Neutrophil (primary cell): ENCODE measurements at regions not wholly inside any gene's neighbourhood (a gene's known extent, or its start where the extent isn't known, plus 50 kb on each side); places are given as distances from the start of the nearest gene placed in this dataset.

Experiments used
- H3K27ac ChIP-seq: fragments of 200-600 bp; sonication (generic); 2 replicates; pipeline ENCODE4 v1.5.1; 2016; ENCODE audit warnings: mild to moderate bottlenecking, moderate library complexity
- H3K27me3 ChIP-seq: fragments of 200-600 bp; sonication (generic); 2 replicates; pipeline ENCODE4 v1.6.0; 2016; ENCODE audit warnings: mild to moderate bottlenecking
- H3K36me3 ChIP-seq: fragments of 200-600 bp; sonication (generic); 2 replicates; pipeline ENCODE4 v1.5.1; 2017
- H3K4me1 ChIP-seq, 2 experiments: fragments of 200-600 bp in 1 of 2; sonication (generic) in 1 of 2; 1 replicate in 1 of 2; 2 replicates in 1 of 2; pipeline versions ENCODE4 v1.5.1 to v1.6.1; 2013 to 2016; ENCODE audit warnings: low read depth in 1 of 2, low read length in 1 of 2, mild to moderate bottlenecking in 1 of 2, moderate library complexity in 1 of 2; ENCODE audit not compliant: control insufficient read depth in 1 of 2, insufficient read depth in 1 of 2
- H3K4me3 ChIP-seq, 2 experiments: fragments of 200-600 bp in 1 of 2; sonication (generic) in 1 of 2; 1 replicate in 1 of 2; 2 replicates in 1 of 2; pipeline ENCODE4 v1.5.1; 2013 to 2016; ENCODE audit warnings: low read depth in 1 of 2, low read length in 1 of 2, mild to moderate bottlenecking in 1 of 2, moderate library complexity in 1 of 2
- H3K9me3 ChIP-seq: fragments of 200-600 bp; sonication (generic); 2 replicates; pipeline ENCODE4 v1.5.1; 2016
- TF ChIP-seq, protein P1 (sequence below): fragments of 200-600 bp; sonication (generic); IDR thresholded peaks from 2 replicates; pipeline ENCODE4 v1.5.1; 2016; ENCODE audit warnings: antibody characterized with exemption

DNA sequence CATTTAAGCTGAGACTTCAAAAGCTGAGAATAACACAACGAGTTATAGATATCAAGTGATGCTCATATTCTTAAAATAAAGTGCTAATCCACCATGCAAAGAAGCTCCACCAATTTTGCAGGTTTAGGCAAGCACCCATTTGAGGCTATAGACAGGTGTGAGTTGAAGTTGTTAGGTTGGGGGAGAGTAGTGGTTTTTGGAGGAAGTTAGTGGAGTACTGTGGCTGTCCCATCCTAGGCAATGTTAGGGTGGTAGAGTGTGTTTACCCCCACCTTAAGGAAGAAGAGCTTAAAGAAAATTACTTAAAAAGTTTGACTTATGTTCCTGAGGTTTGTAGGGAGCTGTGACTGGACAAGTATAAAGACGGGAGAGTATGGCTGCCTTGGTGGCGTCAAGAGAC is 98.9 kb upstream of the MAN2A1 start:
- H3K4me3 ChIP-seq, result no peak overlapping the region
- no peaks in the 10 kb centered on the region for H3K9me3 ChIP-seq
- no peaks in the 10 kb centered on the region for H3K36me3 ChIP-seq
- H3K27ac ChIP-seq, result no peak overlapping the region
- H3K4me1 ChIP-seq, result no peaks in the 10 kb centered on the region
- TF ChIP-seq, protein P1, sequence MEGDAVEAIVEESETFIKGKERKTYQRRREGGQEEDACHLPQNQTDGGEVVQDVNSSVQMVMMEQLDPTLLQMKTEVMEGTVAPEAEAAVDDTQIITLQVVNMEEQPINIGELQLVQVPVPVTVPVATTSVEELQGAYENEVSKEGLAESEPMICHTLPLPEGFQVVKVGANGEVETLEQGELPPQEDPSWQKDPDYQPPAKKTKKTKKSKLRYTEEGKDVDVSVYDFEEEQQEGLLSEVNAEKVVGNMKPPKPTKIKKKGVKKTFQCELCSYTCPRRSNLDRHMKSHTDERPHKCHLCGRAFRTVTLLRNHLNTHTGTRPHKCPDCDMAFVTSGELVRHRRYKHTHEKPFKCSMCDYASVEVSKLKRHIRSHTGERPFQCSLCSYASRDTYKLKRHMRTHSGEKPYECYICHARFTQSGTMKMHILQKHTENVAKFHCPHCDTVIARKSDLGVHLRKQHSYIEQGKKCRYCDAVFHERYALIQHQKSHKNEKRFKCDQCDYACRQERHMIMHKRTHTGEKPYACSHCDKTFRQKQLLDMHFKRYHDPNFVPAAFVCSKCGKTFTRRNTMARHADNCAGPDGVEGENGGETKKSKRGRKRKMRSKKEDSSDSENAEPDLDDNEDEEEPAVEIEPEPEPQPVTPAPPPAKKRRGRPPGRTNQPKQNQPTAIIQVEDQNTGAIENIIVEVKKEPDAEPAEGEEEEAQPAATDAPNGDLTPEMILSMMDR, result no peak
- no peaks in the 10 kb centered on the region for H3K27me3 ChIP-seq

DNA sequence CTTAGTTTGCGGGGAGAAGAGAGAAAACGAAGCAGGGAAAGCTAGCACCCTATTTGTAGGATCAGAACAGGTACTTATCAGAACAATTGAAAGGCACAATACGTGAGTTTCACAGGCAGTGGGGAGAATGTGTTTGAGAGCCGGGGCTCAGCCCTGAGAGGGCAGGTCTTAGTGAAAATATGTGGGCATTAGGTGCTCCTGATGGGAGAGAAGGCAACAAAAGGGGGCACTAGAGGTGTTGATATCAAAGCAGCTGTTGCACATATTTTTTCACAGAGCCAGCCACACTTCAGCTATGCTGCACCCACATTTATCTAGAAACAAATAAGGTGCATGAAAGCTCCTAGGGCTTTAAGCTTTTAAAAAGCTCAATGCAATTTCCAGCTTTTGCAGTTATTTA is 99.7 kb upstream of the MAN2A1 start:
- no peaks in the 10 kb centered on the region for H3K27me3 ChIP-seq
- TF ChIP-seq, protein P1, result no peak

DNA sequence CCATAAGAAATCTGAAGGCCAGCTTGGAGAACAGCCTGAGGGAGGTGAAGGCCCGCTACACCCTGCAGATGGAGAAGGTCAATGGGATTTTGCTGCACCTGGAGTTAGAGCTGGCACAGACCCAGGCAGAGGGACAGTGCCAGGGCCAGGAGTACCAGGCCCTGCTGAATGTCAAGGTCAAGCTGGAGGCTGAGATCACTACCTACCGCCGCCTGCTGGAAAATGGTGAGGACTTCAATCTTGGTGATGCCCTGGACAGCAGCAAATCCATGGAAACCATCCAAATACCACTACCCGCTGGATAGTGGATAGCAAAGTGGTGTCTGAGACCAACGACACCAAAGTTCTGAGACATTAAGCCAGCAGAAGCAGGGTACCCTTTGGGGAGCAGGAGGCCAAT is 100.5 kb upstream of the MAN2A1 start:
- no peak overlapping the region for H3K27ac ChIP-seq
- H3K4me3 ChIP-seq, result no peak overlapping the region
- no peaks in the 10 kb centered on the region for H3K27me3 ChIP-seq
- peaks cover 7 to 9% of the 10 kb centered on the region in 2 experiments for H3K4me1 ChIP-seq
- TF ChIP-seq, protein P1, result no peak
- H3K9me3 ChIP-seq, result no peaks in the 10 kb centered on the region
- H3K36me3 ChIP-seq, result no peaks in the 10 kb centered on the region

More for the DNA sequence above, 99.7 kb upstream of the MAN2A1 start:
- H3K27ac ChIP-seq, result no peak overlapping the region
- no peaks in the 10 kb centered on the region for H3K36me3 ChIP-seq
- peaks cover 4 to 7% of the 10 kb centered on the region in 2 experiments for H3K4me1 ChIP-seq
- H3K9me3 ChIP-seq, result no peaks in the 10 kb centered on the region
- no peak overlapping the region for H3K4me3 ChIP-seq

DNA sequence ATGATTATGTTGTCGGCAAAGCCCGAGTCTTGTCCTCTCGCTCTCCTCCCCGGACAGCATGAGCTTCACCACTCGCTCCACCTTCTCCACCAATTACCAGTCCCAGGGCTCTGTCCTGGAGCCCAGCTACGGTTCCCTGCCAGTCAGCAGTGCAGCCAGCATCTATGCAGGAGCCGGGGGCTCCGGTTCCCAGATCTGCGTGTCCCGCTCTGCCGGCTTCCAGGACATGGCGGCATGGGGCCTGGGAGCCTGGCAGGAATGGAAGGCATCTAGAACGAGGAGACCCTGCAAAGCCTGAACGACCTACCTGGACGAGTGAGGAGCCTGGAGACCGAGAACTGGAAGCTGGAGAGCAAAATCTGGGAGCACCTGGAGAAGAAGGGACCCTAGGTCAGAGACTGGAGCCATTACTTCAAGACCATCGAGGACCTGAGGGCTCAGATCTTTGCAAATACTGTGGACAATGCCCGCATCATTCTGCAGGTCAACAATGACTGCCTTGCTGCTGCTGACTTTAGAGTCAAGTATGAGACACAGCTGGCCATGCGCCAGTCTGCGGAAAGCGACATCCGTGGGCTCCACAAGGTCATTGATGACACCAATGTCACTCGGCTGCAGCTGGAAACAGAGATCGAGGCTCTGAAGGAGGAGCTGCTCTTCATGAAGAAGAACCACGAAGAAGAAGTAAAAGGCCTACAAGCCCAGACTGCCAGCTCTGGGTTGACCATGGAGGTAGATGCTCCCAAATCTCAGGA is 101.3 kb upstream of the MAN2A1 start:
- Histone ChIP-seq H3K4me1 (peaks cover 7 to 9% of the 10 kb centered on the region in 2 experiments), H3K36me3 (no peaks in the 10 kb centered on the region), H3K4me3 (no peak overlapping the region), H3K9me3 (no peaks in the 10 kb centered on the region), H3K27ac (no peak overlapping the region), H3K27me3 (no peaks in the 10 kb centered on the region)
- TF ChIP-seq, protein P1, result no peak

DNA sequence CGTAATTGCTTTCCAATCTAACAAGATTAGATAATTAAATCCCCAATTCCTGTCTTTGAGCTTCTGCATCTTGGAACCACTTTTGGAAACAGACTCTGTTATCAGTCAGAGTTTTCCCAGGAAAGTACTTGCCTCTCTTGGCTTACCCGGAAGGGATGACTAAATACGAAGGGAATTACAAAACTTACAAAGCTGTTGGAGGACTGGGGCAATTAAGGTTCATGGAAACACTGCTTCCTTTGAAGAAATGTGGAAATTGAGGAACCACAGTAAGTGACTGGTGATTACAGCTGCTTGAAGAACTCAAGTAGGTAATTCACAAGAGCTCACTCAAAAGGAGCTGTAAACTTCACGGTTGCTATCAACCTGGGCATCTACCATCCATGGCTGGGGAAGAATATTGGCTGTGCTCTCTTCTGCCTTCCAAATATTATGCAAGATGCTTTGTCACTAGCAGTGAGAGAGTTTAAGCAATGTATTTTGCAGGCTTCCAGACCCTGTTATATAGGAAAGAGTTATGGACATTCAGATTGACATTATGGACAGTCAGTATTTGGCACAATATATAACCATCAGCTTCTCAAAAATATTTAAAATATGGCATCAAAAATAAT is 104.6 kb upstream of the MAN2A1 start:
- Histone ChIP-seq H3K27me3 (no peaks in the 10 kb centered on the region), H3K27ac (no peak overlapping the region), H3K4me3 (no peak overlapping the region), H3K9me3 (no peaks in the 10 kb centered on the region), H3K36me3 (no peaks in the 10 kb centered on the region), H3K4me1 (peaks cover 7 to 9% of the 10 kb centered on the region in 2 experiments)
- TF ChIP-seq, protein P1, result no peak
